Stimulated activated memory B cell treated with anti-CD40 and anti-IgM and Interleukin-4, amounts not matched to agents 10 μg/mL and 1 μg/mL and 100 μg/mL, for 72 hours (primary cell): ENCODE measurements at regions not wholly inside any gene's neighbourhood (a gene's known extent, or its start where the extent isn't known, plus 50 kb on each side); places are given as distances from the start of the nearest gene placed in this dataset.
"Not testable (repeated sequence)": the region's sequence is repeated elsewhere in the genome, so short reads cannot be mapped to it uniquely, and the experiment has no call there.

Experiments
- ATAC-seq: fragments of 150-1000 bp; cut with Tn5 transposase; 2 replicates; pipeline ENCODE4 v1.10.0; 2021
- H3K27ac Mint-ChIP-seq: one replicate; pipeline ENCODE4 v1.8.0; 2022; ENCODE audit warnings: mild to moderate bottlenecking, mixed read lengths
- H3K27me3 Mint-ChIP-seq: one replicate; pipeline ENCODE4 v1.8.0; 2022; ENCODE audit warnings: mixed read lengths
- H3K36me3 Mint-ChIP-seq: one replicate; pipeline ENCODE4 v1.8.0; 2022; ENCODE audit warnings: mixed read lengths
- H3K4me1 Mint-ChIP-seq: one replicate; pipeline ENCODE4 v1.8.0; 2022; ENCODE audit warnings: mixed read lengths
- H3K4me3 Mint-ChIP-seq: one replicate; pipeline ENCODE4 v1.8.0; 2022; ENCODE audit warnings: mild to moderate bottlenecking, moderate library complexity, mixed read lengths
- H3K9me3 Mint-ChIP-seq: one replicate; pipeline ENCODE4 v1.8.0; 2022; ENCODE audit warnings: mixed read lengths

DNA sequence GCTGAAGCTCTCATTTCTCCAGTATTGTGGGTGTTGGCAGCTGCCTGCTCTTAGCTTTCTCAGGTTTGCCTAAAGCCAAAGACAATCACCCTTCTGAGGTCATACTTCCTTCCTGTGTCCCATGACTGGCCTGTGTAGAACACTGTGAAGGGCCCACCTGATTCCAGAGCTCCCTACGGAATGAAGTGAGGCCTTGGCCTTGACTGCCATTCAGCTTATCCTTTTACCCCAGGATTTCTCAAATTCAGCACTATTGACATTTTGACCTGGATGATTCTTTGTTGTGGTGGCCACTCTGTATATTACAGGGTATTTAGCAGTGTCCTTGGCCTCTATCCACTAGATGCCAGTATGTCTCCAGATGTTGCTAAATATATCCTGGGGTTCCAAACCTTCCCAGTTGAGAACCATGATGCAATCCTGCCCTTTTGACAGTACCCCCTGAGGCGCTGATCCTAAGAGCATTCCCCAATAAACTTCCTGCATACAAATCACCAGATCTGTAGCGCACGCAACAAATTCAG, 112.3 kb upstream of the KRR1 start:
- no peaks in the 10 kb centered on the region for H3K36me3 Mint-ChIP-seq
- H3K27ac Mint-ChIP-seq = no peak overlapping the region
- H3K4me1 Mint-ChIP-seq = no peaks in the 10 kb centered on the region
- H3K9me3 Mint-ChIP-seq = peaks cover 4% of the 10 kb centered on the region
- H3K4me3 Mint-ChIP-seq = no peak overlapping the region
- H3K27me3 Mint-ChIP-seq = no peaks in the 10 kb centered on the region
- no peak for ATAC-seq

DNA sequence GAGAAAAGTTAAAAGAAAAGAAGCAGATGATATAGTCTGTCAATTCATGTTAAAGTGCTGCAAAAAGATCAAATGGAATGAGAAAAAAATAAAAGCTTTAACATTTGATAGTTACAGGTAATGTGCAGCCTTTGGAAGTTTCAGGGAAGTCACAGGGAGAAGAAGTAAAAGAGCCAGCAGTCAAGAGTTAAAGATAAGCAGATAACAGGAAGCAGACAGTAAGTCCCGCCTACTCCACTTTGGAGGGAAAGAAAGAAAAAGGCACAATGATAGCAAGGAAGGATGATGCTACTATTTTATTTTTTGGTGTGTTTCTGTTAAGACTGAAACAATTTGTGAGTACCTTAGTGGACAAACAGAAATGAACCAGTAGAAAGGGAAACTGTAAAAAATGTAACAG, 111.1 kb upstream of the KRR1 start:
- no peak overlapping the region for H3K4me3 Mint-ChIP-seq
- no peak for ATAC-seq
- no peaks in the 10 kb centered on the region for H3K4me1 Mint-ChIP-seq
- H3K27me3 Mint-ChIP-seq = no peaks in the 10 kb centered on the region
- H3K36me3 Mint-ChIP-seq = no peaks in the 10 kb centered on the region
- H3K9me3 Mint-ChIP-seq = peaks cover 4% of the 10 kb centered on the region
- H3K27ac Mint-ChIP-seq = no peak overlapping the region

DNA sequence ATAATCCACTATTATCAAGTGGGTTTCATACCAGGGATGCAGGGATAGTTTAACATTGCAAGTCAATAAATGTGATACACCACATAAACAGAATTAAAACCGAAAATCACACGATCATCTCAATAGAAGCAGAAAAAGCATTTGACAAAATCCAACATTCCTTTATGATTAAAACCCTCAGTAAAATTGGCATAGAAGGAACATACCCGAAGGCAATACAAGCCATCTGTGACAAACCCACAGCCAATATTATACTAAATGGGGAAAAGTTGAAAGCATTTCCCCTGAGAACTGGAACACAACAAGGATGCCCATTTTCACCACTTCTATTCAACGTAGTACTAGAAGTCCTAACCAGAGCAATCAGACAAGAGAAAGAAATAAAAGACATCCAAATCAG, 103.0 kb upstream of the KRR1 start:
- Mint-ChIP-seq H3K9me3 (peaks cover 14% of the 10 kb centered on the region), H3K27me3 (peaks cover 20% of the 10 kb centered on the region)
- not testable (repeated sequence) for H3K4me1 Mint-ChIP-seq, H3K27ac Mint-ChIP-seq, H3K36me3 Mint-ChIP-seq, ATAC-seq, H3K4me3 Mint-ChIP-seq

DNA sequence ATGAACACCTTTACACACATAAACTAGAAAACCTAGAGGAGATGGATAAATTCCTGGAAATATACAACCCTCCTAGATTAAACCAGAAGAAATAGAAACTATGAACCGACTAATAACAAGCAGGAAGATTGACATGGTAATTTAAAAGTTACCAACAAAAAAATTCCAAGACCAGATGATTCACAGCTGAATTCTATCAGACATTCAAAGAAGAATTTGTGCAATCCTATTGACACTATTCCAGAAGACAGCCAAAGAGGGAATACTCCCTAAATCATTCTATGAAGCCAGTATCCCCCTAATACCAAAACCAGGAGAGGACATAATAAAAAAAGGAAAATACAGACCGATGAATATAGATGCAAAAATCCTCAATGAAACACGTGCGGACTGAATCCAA, 102.6 kb upstream of the KRR1 start:
- Mint-ChIP-seq H3K9me3 (peaks cover 12% of the 10 kb centered on the region), H3K36me3 (no peaks in the 10 kb centered on the region), H3K4me3 (no peak overlapping the region), H3K27ac (no peak overlapping the region), H3K27me3 (peaks cover 22% of the 10 kb centered on the region), H3K4me1 (no peaks in the 10 kb centered on the region)
- no peak for ATAC-seq

DNA sequence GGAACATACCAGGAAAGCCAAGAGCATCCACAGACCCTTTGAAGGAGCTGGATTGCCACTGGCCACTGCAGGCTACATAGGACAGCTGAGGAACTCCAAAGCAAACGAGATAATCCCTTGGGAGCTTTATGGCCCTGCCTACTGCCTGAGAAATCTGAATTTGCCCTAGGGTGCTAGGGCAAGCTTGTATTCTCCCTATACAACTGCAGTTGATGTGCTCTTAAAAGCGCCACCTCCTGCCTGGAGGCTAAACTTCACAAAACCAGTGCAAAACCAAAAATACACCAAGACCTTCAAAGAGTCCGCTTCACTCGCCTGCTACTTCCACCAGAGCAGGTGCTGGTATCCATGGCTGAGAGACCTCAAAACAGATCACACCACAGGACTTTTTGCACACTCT, 99.6 kb upstream of the KRR1 start:
- Mint-ChIP-seq H3K27me3 (peaks cover 30% of the 10 kb centered on the region), H3K4me1 (no peaks in the 10 kb centered on the region), H3K4me3 (no peak overlapping the region), H3K9me3 (peaks cover 12% of the 10 kb centered on the region), H3K36me3 (no peaks in the 10 kb centered on the region), H3K27ac (no peak overlapping the region)
- ATAC-seq = no peak

DNA sequence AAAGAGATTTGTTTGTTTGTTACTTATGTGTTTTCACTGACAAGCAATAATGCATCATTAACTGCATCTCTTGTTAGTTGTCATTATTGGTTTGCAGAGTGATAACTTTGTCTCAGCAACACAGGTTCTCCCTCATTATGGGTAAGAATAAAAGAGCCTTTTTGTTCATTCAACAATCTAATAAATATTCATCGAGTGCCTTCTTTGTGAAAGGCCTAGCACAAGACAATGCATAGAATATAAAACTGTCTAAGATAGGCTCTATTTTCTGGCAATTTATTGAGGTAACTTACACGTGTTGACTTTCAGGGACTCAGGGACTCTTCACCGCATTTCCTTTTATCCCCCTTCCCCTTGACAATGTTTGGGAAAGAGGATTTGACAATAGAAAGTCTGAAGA, 95.5 kb upstream of the KRR1 start:
- H3K9me3 Mint-ChIP-seq = no peaks in the 10 kb centered on the region
- no peak overlapping the region for H3K27ac Mint-ChIP-seq
- no peak overlapping the region for H3K4me3 Mint-ChIP-seq
- H3K4me1 Mint-ChIP-seq = no peaks in the 10 kb centered on the region
- H3K36me3 Mint-ChIP-seq = no peaks in the 10 kb centered on the region
- no peak for ATAC-seq
- peaks cover 11% of the 10 kb centered on the region for H3K27me3 Mint-ChIP-seq

DNA sequence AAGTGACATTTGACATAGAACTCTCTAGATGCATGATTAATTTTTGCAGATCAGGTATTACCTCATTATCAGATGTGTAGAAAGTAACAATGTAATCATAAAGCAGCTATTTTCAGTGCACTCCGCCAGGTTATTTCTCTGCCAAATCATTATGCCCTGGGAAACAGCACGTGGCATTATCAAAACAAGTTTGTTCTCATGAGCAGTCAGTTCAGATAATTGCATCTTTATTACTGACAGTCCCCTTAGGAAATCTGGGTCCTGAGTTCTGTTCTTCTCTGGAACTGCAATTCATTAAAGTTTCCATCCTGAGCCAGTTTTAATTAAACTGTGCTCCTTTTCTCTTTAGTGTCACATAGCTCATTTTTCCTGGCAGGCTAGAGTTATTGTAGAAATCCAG, 94.7 kb upstream of the KRR1 start:
- H3K27me3 Mint-ChIP-seq = peaks cover 11% of the 10 kb centered on the region
- no peaks in the 10 kb centered on the region for H3K36me3 Mint-ChIP-seq
- H3K4me3 Mint-ChIP-seq = no peak overlapping the region
- no peak overlapping the region for H3K27ac Mint-ChIP-seq
- ATAC-seq = no peak
- no peaks in the 10 kb centered on the region for H3K4me1 Mint-ChIP-seq
- no peaks in the 10 kb centered on the region for H3K9me3 Mint-ChIP-seq

DNA sequence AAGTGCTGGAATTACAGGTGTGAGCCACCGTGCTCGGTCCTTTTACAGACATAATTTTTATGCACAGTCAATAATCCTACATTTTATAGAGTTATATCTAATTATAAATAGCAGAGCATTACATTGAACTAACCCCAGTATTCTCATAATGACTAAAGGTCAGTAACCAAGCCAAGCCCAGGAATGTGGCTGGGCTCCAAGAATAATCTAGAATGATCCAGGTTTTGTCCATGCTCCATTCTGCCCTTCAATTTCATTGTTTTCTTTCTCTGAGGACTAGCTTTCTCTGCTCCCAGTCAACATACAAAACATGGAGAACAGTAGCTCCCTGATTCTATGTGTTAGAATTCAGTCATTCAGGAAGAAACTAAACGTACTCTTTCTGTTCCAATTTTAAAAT, 92.1 kb upstream of the KRR1 start:
- no peaks in the 10 kb centered on the region for H3K36me3 Mint-ChIP-seq
- no peak overlapping the region for H3K27ac Mint-ChIP-seq
- H3K4me1 Mint-ChIP-seq = no peaks in the 10 kb centered on the region
- no peak overlapping the region for H3K4me3 Mint-ChIP-seq
- ATAC-seq = no peak
- no peaks in the 10 kb centered on the region for H3K9me3 Mint-ChIP-seq
- peaks cover 4% of the 10 kb centered on the region for H3K27me3 Mint-ChIP-seq

DNA sequence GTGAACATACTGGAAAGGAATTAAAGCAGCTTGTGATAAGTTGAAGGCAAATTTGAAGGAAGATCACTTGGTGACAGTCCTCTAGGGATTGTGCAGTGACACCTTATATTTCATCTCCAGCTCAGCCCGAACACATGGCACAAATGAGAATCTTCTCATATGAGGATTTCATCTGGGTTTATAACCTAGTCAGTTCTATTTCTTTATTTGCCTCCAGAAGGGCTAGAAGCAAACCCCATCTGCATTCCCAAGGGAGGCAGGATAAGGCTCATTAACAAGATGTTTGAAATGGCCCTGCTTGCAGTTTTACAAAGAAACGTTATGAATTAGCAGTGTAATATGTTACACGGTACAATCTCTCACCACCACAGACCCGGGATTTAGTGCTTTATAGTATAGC, 90.7 kb upstream of the KRR1 start:
- ATAC-seq = no peak
- H3K27me3 Mint-ChIP-seq = no peaks in the 10 kb centered on the region
- no peak overlapping the region for H3K4me3 Mint-ChIP-seq
- H3K27ac Mint-ChIP-seq = no peak overlapping the region
- H3K4me1 Mint-ChIP-seq = no peaks in the 10 kb centered on the region
- H3K9me3 Mint-ChIP-seq = no peaks in the 10 kb centered on the region
- H3K36me3 Mint-ChIP-seq = no peaks in the 10 kb centered on the region

DNA sequence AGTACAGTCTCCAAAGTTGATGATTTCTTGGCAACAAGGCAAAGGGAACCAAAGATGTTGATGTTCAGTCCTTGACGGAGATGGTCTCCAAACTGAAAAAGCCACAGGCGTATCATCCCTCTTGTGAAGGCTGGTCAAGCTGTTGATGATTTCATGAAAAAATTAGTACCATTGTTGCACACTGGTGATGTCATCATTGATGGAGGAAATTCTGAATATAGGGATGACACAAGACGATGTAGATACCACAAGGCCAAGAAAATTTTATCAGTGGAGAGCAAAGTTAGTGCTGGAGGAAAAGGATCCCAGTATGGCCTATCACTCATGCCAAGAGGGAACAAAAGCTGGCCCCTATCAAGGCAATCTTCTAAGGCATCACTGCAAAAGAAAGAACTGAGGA, 88.7 kb upstream of the KRR1 start:
- H3K4me3 Mint-ChIP-seq = no peak overlapping the region
- H3K27ac Mint-ChIP-seq = no peak overlapping the region
- H3K4me1 Mint-ChIP-seq = no peaks in the 10 kb centered on the region

DNA sequence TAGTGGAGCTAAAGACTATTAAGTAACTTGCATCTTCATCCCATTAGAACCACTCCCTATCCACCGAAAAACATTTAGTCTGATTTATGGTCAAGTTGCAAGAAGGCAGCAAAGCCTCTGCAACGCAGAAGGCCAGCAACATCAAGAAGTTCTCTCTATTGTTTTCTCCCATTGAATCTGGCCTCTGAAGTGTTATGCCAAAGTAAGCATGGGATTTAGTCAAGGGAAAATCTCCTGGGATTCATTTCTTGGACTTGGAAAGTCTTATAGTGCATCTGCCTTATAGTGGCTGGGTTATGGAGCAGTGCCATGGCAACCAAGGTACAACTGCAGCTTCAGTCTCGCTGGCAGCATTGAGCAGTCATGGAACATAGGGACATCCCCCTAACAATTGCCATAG, 87.7 kb upstream of the KRR1 start:
- Mint-ChIP-seq H3K27me3 (no peaks in the 10 kb centered on the region), H3K9me3 (peaks cover 5% of the 10 kb centered on the region), H3K4me1 (no peaks in the 10 kb centered on the region), H3K27ac (no peak overlapping the region), H3K36me3 (no peaks in the 10 kb centered on the region), H3K4me3 (no peak overlapping the region)
- no peak for ATAC-seq

More for the DNA sequence above, 88.7 kb upstream of the KRR1 start:
- no peak for ATAC-seq
- Mint-ChIP-seq H3K36me3 (no peaks in the 10 kb centered on the region), H3K9me3 (no peaks in the 10 kb centered on the region), H3K27me3 (no peaks in the 10 kb centered on the region)

DNA sequence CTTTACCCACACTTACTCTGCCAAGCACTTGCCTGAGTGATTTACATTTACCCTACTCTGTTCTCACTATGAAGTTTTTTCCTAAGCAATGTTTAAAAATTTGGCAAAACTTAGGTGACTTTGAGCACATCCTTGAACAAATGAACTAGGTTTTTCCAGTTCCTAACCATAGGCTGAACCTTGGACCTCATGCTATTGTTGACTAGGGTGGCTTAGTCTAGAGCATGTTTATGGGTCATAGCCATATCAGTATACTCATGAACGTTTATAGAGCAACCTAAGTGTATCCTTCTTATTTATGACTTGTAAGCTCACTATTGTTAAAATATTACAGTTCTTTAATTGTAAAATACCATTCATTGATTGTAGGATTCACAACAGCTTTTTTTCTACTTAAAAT, 85.0 kb upstream of the KRR1 start:
- Mint-ChIP-seq H3K4me1 (no peaks in the 10 kb centered on the region), H3K36me3 (no peaks in the 10 kb centered on the region), H3K9me3 (peaks cover 5% of the 10 kb centered on the region), H3K27me3 (no peaks in the 10 kb centered on the region), H3K27ac (no peak overlapping the region), H3K4me3 (no peak overlapping the region)
- ATAC-seq = no peak

DNA sequence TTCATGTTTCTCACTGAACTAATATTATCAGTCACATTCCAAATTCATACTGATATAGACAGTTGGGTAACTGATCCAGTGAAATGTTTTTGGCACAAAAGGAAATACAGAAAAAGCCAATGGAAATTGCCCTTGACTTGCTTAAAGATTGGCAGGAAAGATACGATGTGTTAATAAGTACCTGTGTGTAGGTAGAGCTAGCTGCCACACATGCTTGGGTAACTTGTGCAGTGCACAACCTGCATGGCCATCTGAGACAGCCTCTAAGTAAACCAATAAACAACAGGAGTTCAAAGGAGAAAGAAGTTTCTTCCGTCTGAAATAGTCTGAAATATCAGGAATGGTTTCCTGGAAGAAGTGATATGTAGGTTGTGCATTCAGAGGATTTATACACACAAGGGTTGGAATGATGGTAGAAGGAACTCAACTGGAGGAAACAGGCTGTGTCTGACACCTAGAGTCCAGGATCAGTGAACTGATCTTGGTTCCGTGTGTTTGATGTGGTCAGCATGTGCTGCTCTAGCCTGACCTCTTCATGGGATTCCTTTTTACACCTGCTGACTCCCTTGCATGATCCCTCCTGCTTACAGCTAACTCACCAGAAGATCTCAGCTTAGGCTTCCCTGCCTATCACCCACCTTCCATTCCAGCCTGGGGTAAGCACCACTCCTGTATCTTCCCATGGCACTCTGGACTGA, 81.4 kb upstream of the KRR1 start:
- no peak overlapping the region for H3K4me3 Mint-ChIP-seq
- peaks cover 5% of the 10 kb centered on the region for H3K9me3 Mint-ChIP-seq
- peak; percentile 29 for ATAC-seq
- H3K27ac Mint-ChIP-seq = no peak overlapping the region
- peaks cover 20% of the 10 kb centered on the region for H3K27me3 Mint-ChIP-seq
- H3K36me3 Mint-ChIP-seq = no peaks in the 10 kb centered on the region
- H3K4me1 Mint-ChIP-seq = no peaks in the 10 kb centered on the region

DNA sequence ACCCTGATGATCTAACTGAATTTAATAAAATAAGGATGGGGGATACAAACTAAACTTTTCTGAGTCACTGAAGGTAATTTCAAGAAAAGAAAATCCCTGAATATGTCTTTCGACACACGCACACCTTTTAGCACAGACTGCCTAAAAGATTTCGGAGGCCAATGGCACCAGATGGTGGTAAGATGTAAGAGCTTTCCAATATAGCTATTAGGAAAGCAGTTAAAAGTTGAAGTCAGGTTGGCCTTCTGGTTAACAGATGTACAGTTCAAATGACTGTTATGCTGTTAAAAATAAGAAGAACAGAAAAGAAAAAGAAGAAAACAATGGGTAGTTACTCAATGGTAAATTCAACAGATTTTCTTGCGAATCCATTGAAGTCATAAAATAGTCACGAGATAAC, 80.7 kb upstream of the KRR1 start:
- H3K27ac Mint-ChIP-seq = no peak overlapping the region
- no peaks in the 10 kb centered on the region for H3K36me3 Mint-ChIP-seq

DNA sequence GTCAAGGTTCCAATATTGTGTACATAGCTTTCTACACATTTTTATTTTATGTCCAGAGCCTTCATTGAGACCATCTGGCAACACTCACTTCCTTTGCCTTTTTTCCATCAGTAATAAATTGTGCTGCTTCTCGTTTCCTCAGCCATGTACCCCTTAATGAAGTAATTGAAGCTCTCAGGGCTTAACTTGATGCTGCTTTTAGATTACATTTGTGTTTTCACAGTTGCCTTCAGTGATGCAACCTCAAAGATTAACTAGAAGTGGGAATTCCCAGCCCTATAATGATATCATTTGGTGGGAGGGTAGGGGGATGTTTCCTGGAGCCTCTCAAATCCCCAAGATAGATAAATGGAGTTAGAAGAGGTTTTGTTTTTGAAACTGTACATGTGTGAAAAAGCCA, 80.2 kb upstream of the KRR1 start:
- H3K4me3 Mint-ChIP-seq = no peak overlapping the region
- H3K27me3 Mint-ChIP-seq = peaks cover 20% of the 10 kb centered on the region
- no peak for ATAC-seq
- H3K9me3 Mint-ChIP-seq = peaks cover 5% of the 10 kb centered on the region
- no peaks in the 10 kb centered on the region for H3K4me1 Mint-ChIP-seq
- no peaks in the 10 kb centered on the region for H3K36me3 Mint-ChIP-seq
- H3K27ac Mint-ChIP-seq = no peak overlapping the region

More for the DNA sequence above, 80.7 kb upstream of the KRR1 start:
- H3K9me3 Mint-ChIP-seq = peaks cover 5% of the 10 kb centered on the region
- no peak for ATAC-seq
- H3K4me3 Mint-ChIP-seq = no peak overlapping the region
- H3K4me1 Mint-ChIP-seq = no peaks in the 10 kb centered on the region
- peaks cover 20% of the 10 kb centered on the region for H3K27me3 Mint-ChIP-seq

DNA sequence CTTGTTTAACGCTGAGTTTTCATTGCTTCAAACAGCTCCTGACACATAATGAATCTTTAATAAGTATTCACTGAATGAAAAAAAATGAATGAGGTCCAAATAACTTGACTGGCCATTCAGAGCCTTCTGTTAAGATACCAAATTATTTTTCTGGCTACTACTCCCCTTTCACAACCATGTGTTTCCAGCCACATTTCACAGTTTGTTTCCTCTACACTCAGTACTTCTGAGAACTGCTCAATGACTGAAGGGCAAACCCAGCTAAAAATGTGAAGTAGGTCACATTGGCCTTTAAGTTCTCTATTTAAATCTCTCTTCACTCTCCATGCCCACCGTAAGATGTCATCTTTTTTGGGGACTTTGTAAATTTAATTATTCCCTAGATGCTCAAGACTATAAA, 78.4 kb upstream of the KRR1 start:
- Mint-ChIP-seq H3K4me3 (no peak overlapping the region), H3K36me3 (no peaks in the 10 kb centered on the region), H3K27me3 (peaks cover 29% of the 10 kb centered on the region), H3K9me3 (peaks cover 2% of the 10 kb centered on the region), H3K4me1 (no peaks in the 10 kb centered on the region), H3K27ac (no peak overlapping the region)
- ATAC-seq = no peak
